Activated naive CD4-positive, alpha-beta T cell treated with anti-CD3 and anti-CD28 coated beads, Interleukin-2, amount 10 ng/mL, durations not matched to agents 7 days and 5 days (primary cell): ENCODE measurements at regions not wholly inside any gene's neighbourhood (a gene's known extent, or its start where the extent isn't known, plus 50 kb on each side); places are given as distances from the start of the nearest gene placed in this dataset.

Experiments
- CTCF ChIA-PET: fragments of 350-600 bp; sonication (Branson Sonifier 250); formaldehyde crosslinking; loops from one replicate; lab custom pipeline; 2021; ENCODE audit warnings: antibody characterized with exemption; lab: Charles Lee
- DNase-seq: peaks from one replicate; pipeline ENCODE4 v3.0.0-alpha.2; 2020
- H3K27ac Mint-ChIP-seq: one replicate; pipeline ENCODE4 v1.8.0; 2021; ENCODE audit warnings: mild to moderate bottlenecking, moderate library complexity, mixed read lengths
- H3K27me3 Mint-ChIP-seq: one replicate; pipeline ENCODE4 v1.8.0; 2021; ENCODE audit warnings: mild to moderate bottlenecking, mixed read lengths
- H3K36me3 Mint-ChIP-seq: one replicate; pipeline ENCODE4 v1.8.0; 2021; ENCODE audit warnings: mixed read lengths
- H3K4me1 Mint-ChIP-seq: one replicate; pipeline ENCODE4 v1.8.0; 2021; ENCODE audit warnings: mixed read lengths
- H3K4me3 Mint-ChIP-seq: one replicate; pipeline ENCODE4 v1.8.0; 2021; ENCODE audit warnings: mild to moderate bottlenecking, moderate library complexity, mixed read lengths
- H3K9me3 Mint-ChIP-seq: one replicate; pipeline ENCODE4 v1.8.0; 2021; ENCODE audit warnings: mixed read lengths

GRCh38 chr11:70650075-70650909, 252.0 kb downstream of the CTTN start:
- CTCF ChIA-PET: no interaction called here
- Mint-ChIP-seq H3K27ac (no peak overlapping the region), H3K27me3 (peaks cover 4% of the 10 kb centered on the region), H3K9me3 (peaks cover 3% of the 10 kb centered on the region), H3K4me3 (no peak overlapping the region), H3K36me3 (no peaks in the 10 kb centered on the region), H3K4me1 (no peaks in the 10 kb centered on the region)
- peak; percentile 70 for DNase-seq

- no peak for DNase-seq
- Mint-ChIP-seq H3K27me3 (peaks cover 4% of the 10 kb centered on the region), H3K27ac (no peak overlapping the region), H3K9me3 (peaks cover 3% of the 10 kb centered on the region), H3K4me1 (no peaks in the 10 kb centered on the region), H3K4me3 (no peak overlapping the region), H3K36me3 (no peaks in the 10 kb centered on the region)
- CTCF ChIA-PET: no interaction called here
Measured at GRCh38 chr11:70651031-70651430, 252.7 kb downstream of the CTTN start.

GRCh38 chr11:70654016-70654415, 255.7 kb downstream of the CTTN start:
- no peak overlapping the region for H3K27ac Mint-ChIP-seq
- no peaks in the 10 kb centered on the region for H3K36me3 Mint-ChIP-seq
- no peaks in the 10 kb centered on the region for H3K27me3 Mint-ChIP-seq
- H3K9me3 Mint-ChIP-seq: peaks cover 3% of the 10 kb centered on the region
- no peak for DNase-seq
- no peak overlapping the region for H3K4me3 Mint-ChIP-seq
- CTCF ChIA-PET: no interaction called here
- no peaks in the 10 kb centered on the region for H3K4me1 Mint-ChIP-seq

- Mint-ChIP-seq H3K27ac (no peak overlapping the region), H3K4me3 (no peak overlapping the region), H3K4me1 (no peaks in the 10 kb centered on the region), H3K27me3 (peaks cover 16% of the 10 kb centered on the region), H3K9me3 (no peaks in the 10 kb centered on the region), H3K36me3 (no peaks in the 10 kb centered on the region)
- no peak for DNase-seq
- CTCF ChIA-PET: no interaction called here
Measured at GRCh38 chr11:70655816-70656215, 257.5 kb downstream of the CTTN start.

- no peak overlapping the region for H3K4me3 Mint-ChIP-seq
- DNase-seq: no peak
- no peaks in the 10 kb centered on the region for H3K36me3 Mint-ChIP-seq
- no peak overlapping the region for H3K27ac Mint-ChIP-seq
- no peaks in the 10 kb centered on the region for H3K4me1 Mint-ChIP-seq
- no peaks in the 10 kb centered on the region for H3K9me3 Mint-ChIP-seq
- peaks cover 20% of the 10 kb centered on the region for H3K27me3 Mint-ChIP-seq
- CTCF ChIA-PET: no interaction called here
Measured at GRCh38 chr11:70656252-70656651, 257.9 kb downstream of the CTTN start.

GRCh38 chr11:70660059-70660888, 261.9 kb downstream of the CTTN start:
- DNase-seq: no peak
- Mint-ChIP-seq H3K27ac (no peak overlapping the region), H3K27me3 (peaks cover 59% of the 10 kb centered on the region), H3K9me3 (no peaks in the 10 kb centered on the region), H3K4me1 (no peaks in the 10 kb centered on the region), H3K4me3 (no peak overlapping the region), H3K36me3 (no peaks in the 10 kb centered on the region)
- CTCF ChIA-PET: no interaction called here

- Mint-ChIP-seq H3K4me3 (no peak overlapping the region), H3K27ac (no peak overlapping the region)
Measured at GRCh38 chr11:70660889-70661197, 262.5 kb downstream of the CTTN start.

GRCh38 chr11:70661761-70662501, 263.6 kb downstream of the CTTN start:
- Mint-ChIP-seq H3K9me3 (no peaks in the 10 kb centered on the region), H3K27me3 (peaks cover 59% of the 10 kb centered on the region), H3K27ac (no peak overlapping the region), H3K4me1 (no peaks in the 10 kb centered on the region), H3K4me3 (no peak overlapping the region), H3K36me3 (no peaks in the 10 kb centered on the region)
- CTCF ChIA-PET: no interaction called here
- no peak for DNase-seq

More at GRCh38 chr11:70660889-70661197, 262.5 kb downstream of the CTTN start:
- H3K36me3 Mint-ChIP-seq: no peaks in the 10 kb centered on the region
- H3K27me3 Mint-ChIP-seq: peaks cover 59% of the 10 kb centered on the region
- CTCF ChIA-PET: no interaction called here
- no peak for DNase-seq
- no peaks in the 10 kb centered on the region for H3K9me3 Mint-ChIP-seq
- H3K4me1 Mint-ChIP-seq: no peaks in the 10 kb centered on the region

GRCh38 chr11:70662691-70663098, 264.4 kb downstream of the CTTN start:
- Mint-ChIP-seq H3K27me3 (peaks cover 59% of the 10 kb centered on the region), H3K4me3 (no peak overlapping the region), H3K9me3 (no peaks in the 10 kb centered on the region), H3K4me1 (no peaks in the 10 kb centered on the region), H3K27ac (no peak overlapping the region), H3K36me3 (no peaks in the 10 kb centered on the region)
- DNase-seq: no peak
- CTCF ChIA-PET: no interaction called here

GRCh38 chr11:70663815-70664214, 265.5 kb downstream of the CTTN start:
- Mint-ChIP-seq H3K36me3 (no peaks in the 10 kb centered on the region), H3K27me3 (peaks cover 59% of the 10 kb centered on the region), H3K4me1 (no peaks in the 10 kb centered on the region), H3K27ac (no peak overlapping the region), H3K9me3 (no peaks in the 10 kb centered on the region), H3K4me3 (no peak overlapping the region)
- DNase-seq: no peak
- CTCF ChIA-PET: no interaction called here

- H3K4me3 Mint-ChIP-seq: no peak overlapping the region
- no peak for DNase-seq
- CTCF ChIA-PET: no interaction called here
- H3K36me3 Mint-ChIP-seq: no peaks in the 10 kb centered on the region
- H3K9me3 Mint-ChIP-seq: no peaks in the 10 kb centered on the region
- H3K4me1 Mint-ChIP-seq: no peaks in the 10 kb centered on the region
- H3K27ac Mint-ChIP-seq: no peak overlapping the region
- H3K27me3 Mint-ChIP-seq: peaks cover 43% of the 10 kb centered on the region
Measured at GRCh38 chr11:70666311-70666710, 268.0 kb downstream of the CTTN start.

GRCh38 chr11:70667767-70668166, 269.4 kb downstream of the CTTN start:
- no peaks in the 10 kb centered on the region for H3K9me3 Mint-ChIP-seq
- CTCF ChIA-PET: no interaction called here
- H3K4me3 Mint-ChIP-seq: no peak overlapping the region
- H3K36me3 Mint-ChIP-seq: no peaks in the 10 kb centered on the region
- no peak overlapping the region for H3K27ac Mint-ChIP-seq
- no peaks in the 10 kb centered on the region for H3K4me1 Mint-ChIP-seq
- peaks cover 28% of the 10 kb centered on the region for H3K27me3 Mint-ChIP-seq
- DNase-seq: no peak

- Mint-ChIP-seq H3K27me3 (peaks cover 21% of the 10 kb centered on the region), H3K27ac (no peak overlapping the region), H3K9me3 (no peaks in the 10 kb centered on the region), H3K4me3 (no peak overlapping the region), H3K36me3 (no peaks in the 10 kb centered on the region), H3K4me1 (no peaks in the 10 kb centered on the region)
- no peak for DNase-seq
- CTCF ChIA-PET: no interaction called here
Measured at GRCh38 chr11:70668204-70669202, 270.2 kb downstream of the CTTN start.
